Fibroblast of mammary gland (primary cell): ENCODE measurements at regions not wholly inside any gene's neighbourhood (a gene's known extent, or its start where the extent isn't known, plus 50 kb on each side); places are given as distances from the start of the nearest gene placed in this dataset.
A peak's percentile ranks its signal among the peaks of the same experiment; 100 is the strongest.

Source experiments
- DNase-seq: peaks from one replicate; pipeline ENCODE4 v3.0.0-alpha.2; 2010; ENCODE audit warnings: low read depth
- H3K4me3 ChIP-seq: 2 replicates; pipeline ENCODE4 v1.5.1; 2011; ENCODE audit warnings: low read depth, mild to moderate bottlenecking, low read length, moderate library complexity; ENCODE audit not compliant: control insufficient read depth
- CTCF ChIP-seq: conservative IDR thresholded peaks from 2 replicates; pipeline ENCODE4 v1.5.1; 2011; ENCODE audit warnings: low read depth, low read length, inconsistent platforms; ENCODE audit not compliant: control insufficient read depth, insufficient read depth

DNA sequence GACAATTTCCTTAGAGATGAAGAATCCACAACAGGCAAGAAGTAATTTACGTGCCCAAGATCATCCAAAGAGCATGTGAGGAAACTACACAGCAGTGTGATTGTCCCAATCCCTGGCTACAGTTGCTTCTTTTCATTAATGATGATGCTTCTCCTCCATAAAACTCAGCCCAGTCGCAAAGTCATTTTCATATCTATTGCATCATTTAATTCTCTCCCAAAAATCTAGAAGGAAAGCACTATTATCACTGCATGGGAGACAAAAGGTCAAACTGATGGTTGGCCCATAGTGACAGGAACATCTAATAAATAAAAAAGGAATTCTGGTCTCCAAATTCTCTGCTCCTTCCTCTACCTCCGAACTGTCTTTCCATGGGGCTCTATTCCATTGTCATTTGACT, 103.5 kb upstream of the SERP2 start:
- no peak for TF ChIP-seq CTCF
- DNase-seq = no peak
- no peak overlapping the region for H3K4me3 ChIP-seq

DNA sequence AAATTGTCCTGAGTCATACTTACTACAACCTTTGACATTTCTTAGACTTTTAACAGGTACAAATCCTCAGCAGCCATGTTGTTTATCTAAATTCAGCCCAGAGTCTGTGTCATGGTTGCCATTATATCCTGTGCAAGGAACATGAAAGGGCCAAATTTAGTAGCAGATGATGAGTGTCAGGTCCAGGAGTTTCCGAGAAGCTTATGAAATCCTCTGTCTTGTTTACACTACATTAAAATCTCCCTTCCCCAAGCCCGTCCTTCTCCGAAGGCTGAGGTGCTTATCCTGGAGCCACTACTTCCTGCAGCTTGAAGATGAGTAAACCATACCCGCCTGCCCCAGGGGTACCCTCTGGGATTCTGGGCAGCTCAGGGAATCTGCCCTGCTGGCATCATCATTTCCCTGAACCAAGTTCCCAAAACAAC, 102.6 kb upstream of the SERP2 start:
- peak; percentile 45 for DNase-seq
- TF ChIP-seq CTCF = no peak
- H3K4me3 ChIP-seq = no peak overlapping the region

DNA sequence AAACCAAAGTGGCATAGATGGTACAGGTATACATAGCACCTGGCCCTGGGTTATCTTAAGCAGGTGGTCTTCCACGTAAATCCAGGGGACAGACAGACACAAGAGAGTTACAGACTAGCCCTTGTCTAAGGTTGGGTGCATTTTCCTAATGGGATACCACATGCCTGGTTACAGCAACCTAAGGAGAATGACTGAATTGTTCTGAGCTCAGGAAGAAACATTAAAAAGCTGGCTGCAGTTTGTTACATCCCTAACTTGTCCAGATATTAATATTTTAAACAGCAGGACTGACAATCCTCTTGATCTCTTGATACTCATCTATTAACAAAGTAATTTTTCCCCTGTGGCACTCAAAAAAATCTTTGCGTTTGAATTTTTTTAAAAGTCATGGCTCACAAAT, 102.2 kb upstream of the SERP2 start:
- DNase-seq = no peak
- H3K4me3 ChIP-seq = no peak overlapping the region
- no peak for TF ChIP-seq CTCF

DNA sequence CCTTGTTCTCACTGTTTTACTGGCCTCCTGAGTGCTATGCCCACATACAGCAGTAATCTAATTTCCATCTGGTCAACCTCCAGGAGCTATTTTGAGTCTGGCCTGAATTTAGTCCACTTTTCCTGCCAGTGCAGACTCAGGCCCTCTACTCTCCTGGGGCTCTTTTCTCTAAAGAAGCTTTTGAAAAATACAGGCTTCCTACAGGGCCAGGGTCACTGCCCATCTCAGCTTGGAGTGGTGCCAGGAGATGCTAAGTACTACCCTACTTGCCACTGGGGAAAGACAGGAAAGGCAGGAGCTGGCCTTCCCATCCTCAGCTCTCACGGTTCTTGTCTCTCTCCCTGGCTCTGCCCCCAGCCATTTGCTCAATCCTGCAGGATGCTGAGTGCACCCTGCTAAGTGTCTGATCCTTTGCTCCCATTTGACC, 101.7 kb upstream of the SERP2 start:
- peak; percentile 26 for DNase-seq
- no peak overlapping the region for H3K4me3 ChIP-seq
- TF ChIP-seq CTCF = no peak

GRCh38 chr13:44272692-44273091, 100.9 kb upstream of the SERP2 start:
- no peak for TF ChIP-seq CTCF
- no peak overlapping the region for H3K4me3 ChIP-seq
- peak; percentile 53 for DNase-seq

DNA sequence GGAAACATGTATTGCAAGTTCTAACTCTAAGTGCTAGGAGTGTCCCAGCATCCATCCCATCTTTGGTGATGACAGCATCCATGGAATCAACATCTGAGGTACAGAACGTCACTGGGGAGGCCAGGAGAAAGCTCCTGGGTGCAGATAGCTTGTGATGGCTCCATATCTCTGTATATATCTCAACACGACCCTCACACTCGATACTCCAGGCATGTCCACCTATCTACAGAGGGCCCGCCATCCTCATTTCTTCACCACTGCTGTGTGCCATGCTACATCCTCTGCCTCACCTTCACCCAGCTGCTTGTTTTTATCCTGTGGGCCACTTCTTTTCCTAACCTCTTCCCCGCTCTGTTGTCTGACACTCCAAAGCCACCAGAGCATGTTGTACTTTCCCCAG, 100.4 kb upstream of the SERP2 start:
- no peak overlapping the region for H3K4me3 ChIP-seq
- no peak for DNase-seq
- TF ChIP-seq CTCF = no peak
